GM12891 (cell line): ENCODE measurements at regions not wholly inside any gene's neighbourhood (a gene's known extent, or its start where the extent isn't known, plus 50 kb on each side); places are given as distances from the start of the nearest gene placed in this dataset.

Experiments
- PAX5 ChIP-seq: IDR thresholded peaks from 2 replicates; pipeline ENCODE4 v1.6.1; 2011; ENCODE audit warnings: low read length, moderate library complexity, mild to moderate bottlenecking; ENCODE audit not compliant: insufficient read depth, severe bottlenecking
- POLR2A ChIP-seq: IDR thresholded peaks from 2 replicates; pipeline ENCODE4 v1.6.1; 2011; ENCODE audit warnings: low read depth, low read length, control low read depth
- POLR2AphosphoS5 ChIP-seq: IDR thresholded peaks from 2 replicates; pipeline ENCODE4 v1.6.1; 2011; ENCODE audit warnings: low read depth, low read length, control low read depth
- POU2F2 ChIP-seq: IDR thresholded peaks from 2 replicates; pipeline ENCODE4 v1.6.1; 2011; ENCODE audit warnings: low read depth, mild to moderate bottlenecking, control low read depth, low read length, moderate library complexity
- SPI1 ChIP-seq: IDR thresholded peaks from 2 replicates; pipeline ENCODE4 v1.6.1; 2011; ENCODE audit warnings: low read depth, low read length, control low read depth
- TAF1 ChIP-seq: IDR thresholded peaks from 2 replicates; pipeline ENCODE4 v1.6.1; 2011; ENCODE audit warnings: low read depth, low read length, control low read depth

DNA sequence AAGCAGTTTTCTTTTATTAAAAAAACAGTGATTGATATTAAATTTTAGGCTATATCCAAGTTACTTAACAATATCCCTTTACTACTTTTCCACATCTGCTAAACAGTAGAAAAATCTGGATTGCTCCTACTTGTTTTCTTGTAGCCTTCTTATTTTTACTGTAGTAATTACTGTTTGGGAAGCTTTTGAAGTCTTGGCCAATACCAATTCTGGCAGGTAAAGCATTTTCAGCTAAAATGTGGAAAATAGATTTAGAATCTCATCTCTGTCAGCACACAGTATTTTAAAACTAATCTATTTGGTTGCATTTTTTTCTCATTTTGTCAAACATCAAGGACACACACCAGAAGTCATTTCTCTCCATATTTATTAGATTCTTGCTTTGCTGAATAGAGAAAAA lies 1485.7 kb upstream of the PIK3C3 start:
- TF ChIP-seq POLR2A (no peak), POLR2AphosphoS5 (no peak), POU2F2 (no peak), TAF1 (no peak), PAX5 (no peak), SPI1 (no peak)
